HG03175 (cell line): ENCODE measurements at regions not wholly inside any gene's neighbourhood (a gene's known extent, or its start where the extent isn't known, plus 50 kb on each side); places are given as distances from the start of the nearest gene placed in this dataset.

Source experiments
- ATAC-seq: cut with Tn5 transposase; IDR thresholded peaks from one replicate; pipeline ENCODE4 v1.9.1; 2021; ENCODE audit warnings: mild to moderate bottlenecking, moderate library complexity; ENCODE audit not compliant: unreplicated experiment

DNA sequence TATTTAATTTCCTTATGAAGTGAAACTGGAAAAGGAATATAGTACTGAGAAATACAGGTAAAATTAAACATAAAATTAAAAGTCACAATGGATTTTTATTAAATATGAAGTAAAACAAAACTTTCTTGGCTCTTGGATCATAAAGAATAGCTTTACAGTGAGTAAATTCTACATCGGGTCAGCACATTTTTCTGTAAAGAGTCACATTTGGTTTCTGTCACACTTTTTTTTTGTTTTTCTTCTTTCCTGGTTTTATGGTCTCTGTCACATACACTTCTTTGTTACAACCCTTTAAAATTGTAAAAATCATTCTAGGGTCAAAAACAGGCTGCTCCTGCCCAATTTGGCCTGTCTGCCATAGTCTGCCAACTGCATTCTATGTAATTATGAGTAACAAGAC is 254.4 kb upstream of the POU3F2 start:
- no peak for ATAC-seq

DNA sequence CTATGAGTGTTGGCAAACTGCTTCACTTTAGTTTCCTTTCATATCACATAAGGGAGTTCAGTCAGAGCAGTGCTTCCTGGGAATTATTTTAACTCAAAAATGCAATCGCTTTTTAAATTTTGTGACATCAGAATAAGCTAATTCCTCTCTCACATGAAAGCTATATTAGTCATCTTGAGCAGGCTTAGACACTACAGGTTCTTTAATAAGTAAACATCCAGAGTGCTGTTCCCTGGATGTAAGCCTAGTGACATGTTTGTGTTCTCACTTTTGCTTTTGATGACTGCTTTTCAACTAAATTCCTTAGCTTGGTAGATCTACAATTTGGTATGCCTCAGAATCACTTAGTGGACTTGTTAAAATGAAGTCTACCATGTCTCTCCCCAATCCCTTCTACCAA is 252.7 kb upstream of the POU3F2 start:
- ATAC-seq: no peak

DNA sequence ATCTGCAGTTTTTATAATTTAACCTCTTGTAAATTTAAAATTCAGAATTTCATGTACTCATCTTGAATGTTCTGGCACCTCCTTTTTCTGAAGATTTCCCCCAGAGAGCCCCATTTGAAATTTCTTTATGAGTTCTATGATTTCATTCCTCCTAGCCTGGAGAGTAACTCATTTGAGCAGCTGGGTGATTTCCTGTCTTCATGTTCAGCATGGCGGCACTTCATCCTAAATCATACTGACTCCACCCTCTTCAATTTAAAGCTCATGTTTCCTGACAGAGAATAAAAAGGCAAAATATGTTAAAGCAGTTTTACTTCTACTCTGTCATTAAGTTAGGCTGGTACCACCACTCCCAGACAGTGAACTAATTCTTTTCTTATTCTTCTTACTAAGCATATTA is 250.9 kb upstream of the POU3F2 start:
- no peak for ATAC-seq

DNA sequence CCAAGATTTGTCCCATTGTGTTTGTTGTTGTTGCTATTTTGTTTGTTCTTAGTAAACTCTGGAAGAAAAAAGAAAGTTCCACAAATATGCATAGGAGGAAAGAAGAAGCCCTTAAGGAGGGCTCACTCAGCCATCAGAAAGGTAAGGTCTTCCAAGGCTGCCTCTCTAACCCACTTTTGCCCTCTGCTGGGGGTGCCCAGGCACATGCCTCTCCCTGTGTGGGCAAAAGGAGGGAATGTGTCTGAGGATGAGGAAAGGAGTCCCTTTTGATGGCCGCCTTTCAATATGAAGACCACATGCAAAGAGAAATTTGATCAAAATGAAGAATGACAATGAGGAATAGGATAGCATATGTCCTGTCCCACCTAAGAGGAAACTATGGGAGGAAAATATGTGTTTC is 248.2 kb upstream of the POU3F2 start:
- ATAC-seq: no peak

DNA sequence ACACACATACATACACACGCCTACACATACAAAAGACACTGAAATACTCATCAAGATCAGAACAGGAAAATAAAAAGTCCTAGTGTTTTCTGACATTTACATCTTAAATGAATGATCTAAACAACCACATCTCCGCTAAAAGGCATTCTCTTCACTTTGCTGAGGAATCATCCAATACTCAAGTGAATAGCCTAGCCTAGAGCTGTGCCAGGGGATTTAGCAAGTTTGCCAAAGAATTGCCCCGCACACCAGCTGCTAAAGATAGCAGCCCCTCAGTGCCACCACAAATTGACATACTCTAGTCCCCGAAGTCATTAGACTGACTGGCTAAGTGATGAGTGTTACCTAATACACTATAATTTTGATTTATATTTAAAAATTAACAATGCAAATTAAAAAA is 246.8 kb upstream of the POU3F2 start:
- no peak for ATAC-seq

DNA sequence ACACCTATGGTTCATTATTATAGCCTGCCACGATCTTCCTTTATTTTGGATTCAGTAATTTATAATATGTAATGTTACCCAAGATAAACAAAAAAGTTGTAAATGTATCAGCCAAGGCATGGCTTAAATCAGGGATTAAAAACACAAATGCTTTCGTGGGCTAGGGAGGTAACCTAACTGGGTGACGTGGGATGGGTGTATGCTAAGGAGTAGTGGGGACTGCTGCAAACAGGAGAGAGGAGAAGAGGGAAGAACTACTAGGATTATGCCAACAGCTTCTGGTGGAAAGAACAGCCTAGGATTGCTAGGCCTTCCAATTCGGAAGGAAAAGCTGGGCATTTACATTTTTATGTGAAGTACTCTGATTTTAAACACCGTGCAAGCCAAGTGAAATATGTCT is 244.8 kb upstream of the POU3F2 start:
- ATAC-seq: no peak

DNA sequence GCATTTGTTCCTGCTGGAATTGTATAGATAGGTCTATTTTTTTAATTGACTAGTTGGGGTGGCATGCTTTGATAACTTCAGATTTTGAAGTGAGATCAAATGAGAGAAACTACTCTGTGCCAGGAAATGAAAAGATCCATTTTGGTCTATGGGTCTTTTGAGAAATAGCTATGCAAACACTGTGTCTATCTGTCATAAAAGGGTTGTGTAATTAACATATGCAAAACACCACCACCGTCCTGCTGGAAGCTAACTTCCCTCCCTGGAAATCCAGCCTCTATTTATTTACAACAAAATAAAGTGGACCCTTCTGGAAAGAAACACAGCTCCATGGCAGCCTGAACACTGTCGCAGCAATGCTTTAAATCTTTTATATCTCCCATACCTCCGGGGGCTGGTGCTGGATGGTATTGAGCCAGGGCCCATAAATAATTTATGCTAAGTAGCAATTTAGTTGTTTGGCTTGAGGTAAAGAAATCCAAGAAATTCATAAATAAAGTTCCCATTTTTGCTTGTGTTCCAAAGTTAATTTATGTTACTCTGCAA is 244.2 kb upstream of the POU3F2 start:
- ATAC-seq: no peak

DNA sequence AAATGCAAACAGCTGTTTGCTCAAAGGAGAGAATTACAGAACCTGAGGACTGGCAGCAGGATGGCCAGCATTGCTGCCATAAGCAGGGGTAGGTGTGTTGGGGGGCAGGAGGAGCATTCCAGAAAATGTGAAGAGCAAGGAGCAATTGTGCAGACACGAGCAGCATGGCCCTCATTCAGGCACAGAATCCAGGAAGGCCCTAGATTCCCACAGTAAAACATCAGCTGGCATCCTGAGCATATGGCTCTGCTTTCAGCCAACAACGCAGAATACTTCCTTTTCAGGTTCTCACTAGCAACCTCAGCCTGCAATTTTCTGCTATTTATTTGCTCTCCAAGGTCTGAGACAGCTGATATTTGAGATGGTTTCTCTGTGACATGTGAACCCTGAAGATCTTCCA is 243.4 kb upstream of the POU3F2 start:
- no peak for ATAC-seq

DNA sequence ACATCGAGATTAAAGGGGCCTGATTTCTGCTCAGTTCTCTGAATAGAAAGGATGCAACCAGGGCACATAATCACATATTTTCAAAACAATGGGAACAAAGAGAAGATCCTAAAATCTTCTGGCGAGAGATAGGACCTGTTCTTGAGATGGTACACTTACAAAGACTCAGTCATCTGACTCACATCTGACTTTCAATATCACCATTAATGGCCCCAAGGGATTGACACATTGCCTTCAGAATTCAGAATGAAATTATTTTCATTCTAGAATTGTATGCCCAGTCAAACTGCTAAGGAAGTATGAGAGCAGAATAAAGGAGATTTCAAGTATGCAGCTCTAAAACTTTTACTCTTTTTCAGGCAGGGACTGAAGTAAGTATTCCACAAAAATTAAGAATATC is 240.7 kb upstream of the POU3F2 start:
- no peak for ATAC-seq

DNA sequence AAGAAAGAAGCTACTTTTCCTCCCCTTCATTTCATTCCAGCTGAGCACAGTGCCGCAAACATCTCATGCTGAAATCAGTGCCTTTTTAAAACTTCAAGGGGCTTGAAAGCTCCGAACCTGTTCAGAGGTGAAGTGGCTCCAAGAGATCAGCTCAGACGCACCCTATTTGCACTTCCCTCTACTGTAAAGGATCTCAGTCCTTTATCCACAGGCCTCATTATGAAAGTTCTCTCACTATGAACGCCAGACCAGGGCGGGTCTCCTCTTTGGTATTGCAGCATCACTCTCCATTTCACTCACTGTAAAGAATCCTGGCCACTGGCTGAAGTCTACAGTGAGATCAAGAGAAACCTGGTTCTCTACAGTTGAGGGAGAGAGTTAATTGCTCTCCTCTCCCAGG is 232.7 kb upstream of the POU3F2 start:
- no peak for ATAC-seq

DNA sequence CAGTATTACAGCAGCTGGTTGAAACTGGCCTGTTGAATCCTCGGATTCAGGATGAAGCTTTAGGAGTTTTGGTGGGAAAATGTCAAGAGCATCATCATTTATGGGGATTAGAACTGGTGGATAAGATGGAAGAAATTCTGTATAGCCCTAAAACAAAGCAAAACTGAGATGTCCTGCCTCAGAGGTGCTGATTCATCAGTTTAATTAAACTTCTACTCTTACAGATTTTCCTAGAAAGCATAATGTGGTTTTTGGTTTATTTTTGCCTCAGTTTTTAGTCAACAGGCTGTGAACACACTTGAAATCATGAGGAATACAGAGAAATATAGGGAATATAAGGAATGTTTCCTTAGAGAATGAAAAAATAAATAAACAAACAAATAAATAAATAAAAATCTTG is 228.7 kb upstream of the POU3F2 start:
- no peak for ATAC-seq

DNA sequence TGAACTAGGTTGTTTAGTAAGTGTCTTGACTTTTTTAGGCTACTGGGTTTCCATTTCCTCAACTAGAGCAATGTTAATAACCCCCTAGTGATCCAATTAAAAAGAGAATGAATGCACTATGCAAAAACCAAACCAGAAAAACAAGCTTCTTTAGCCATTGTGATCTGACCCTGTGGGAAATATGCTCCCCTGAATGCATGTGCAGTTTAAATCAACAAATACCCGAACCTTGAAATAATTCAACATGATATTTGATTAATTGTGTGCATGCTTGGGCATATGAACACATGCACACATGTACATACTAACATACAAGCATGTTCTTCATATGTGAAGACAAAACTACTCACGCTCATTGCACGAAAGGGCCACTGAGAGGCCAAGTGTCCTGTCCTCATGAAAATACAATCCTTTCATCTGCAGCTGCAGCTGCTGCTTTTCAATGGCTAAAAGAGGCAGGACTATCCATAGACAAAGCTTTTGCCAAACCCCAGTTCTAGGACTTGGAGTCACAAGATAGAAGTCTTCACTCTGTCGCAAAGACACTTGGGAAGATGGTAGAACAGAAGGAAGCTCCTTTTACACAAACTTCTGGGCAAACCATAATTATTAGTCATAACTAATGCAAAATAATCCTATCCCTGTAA is 207.1 kb upstream of the POU3F2 start:
- no peak for ATAC-seq

DNA sequence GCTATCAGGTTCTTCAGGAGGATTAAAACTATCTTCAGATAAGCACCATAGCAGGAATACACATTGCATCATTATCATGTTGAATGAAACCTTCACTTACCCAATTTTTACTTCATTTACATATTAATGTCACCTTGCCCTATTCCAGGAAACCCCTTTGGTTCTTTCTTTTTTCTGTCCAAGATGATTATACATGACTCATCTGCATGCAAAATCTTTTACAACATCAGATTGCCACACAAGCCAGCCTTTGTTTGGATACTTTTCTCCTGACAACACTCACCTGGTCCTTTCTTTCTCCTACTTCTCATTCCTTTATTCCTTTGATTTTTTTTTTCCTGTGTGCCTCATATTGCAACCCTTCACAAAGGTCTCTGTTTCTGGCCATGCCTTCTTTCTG is 200.5 kb upstream of the POU3F2 start:
- no peak for ATAC-seq

DNA sequence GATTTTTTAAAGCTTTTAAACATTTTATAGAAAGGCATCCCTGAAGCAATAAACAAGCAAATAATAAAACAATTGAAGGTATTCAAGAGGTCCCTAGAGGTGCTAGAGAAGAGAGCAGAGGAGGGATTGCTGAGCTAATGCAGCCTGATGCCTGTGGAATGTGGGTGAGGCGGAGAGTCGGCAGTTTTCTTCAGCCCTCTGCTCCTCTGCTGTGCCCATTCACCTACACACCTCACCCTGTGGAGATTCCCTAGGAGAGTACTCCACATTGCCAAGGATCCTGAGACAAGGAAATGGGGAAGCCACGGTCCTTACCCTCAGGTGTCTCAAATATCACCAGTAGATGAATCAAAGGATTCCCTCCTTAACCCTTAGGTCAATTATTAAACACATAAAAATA is 199.8 kb upstream of the POU3F2 start:
- ATAC-seq: no peak

DNA sequence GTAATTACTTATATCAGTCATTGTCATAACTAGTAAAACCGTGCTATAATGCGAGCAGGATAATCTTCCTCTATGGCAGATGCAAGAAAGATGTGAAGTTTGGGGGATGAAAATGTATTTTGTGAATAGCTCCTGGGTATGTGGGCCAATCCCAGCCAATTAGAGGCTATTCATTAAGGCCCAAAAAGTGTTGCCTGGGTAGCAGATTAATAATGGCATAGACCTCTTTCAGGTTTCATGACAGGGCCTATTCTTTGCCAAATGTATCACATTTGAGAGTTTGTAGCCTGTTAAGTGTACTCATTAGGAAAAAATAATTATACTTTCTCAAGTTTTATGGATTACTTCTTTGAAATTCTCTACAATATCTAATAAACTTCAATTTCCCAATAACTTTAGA is 199.2 kb upstream of the POU3F2 start:
- ATAC-seq: no peak

DNA sequence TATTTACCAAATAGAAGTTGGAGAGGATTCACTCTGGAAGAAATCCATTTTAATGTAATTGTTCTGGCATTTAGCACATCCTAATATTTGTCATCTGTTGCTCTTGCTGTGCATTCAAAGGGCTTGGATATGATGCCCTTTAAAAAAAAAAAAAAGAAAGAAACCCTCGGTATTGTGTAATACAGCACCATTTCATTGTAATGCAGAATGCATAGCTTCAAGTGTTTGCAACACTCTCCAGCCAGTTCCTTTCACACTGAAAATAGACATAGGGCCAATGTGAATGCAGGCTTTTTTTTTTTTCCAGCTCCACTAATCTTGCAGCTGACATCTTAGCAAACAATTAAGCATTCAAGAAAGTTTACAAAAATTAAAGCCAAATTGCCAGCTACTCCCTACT is 197.4 kb upstream of the POU3F2 start:
- ATAC-seq: no peak

DNA sequence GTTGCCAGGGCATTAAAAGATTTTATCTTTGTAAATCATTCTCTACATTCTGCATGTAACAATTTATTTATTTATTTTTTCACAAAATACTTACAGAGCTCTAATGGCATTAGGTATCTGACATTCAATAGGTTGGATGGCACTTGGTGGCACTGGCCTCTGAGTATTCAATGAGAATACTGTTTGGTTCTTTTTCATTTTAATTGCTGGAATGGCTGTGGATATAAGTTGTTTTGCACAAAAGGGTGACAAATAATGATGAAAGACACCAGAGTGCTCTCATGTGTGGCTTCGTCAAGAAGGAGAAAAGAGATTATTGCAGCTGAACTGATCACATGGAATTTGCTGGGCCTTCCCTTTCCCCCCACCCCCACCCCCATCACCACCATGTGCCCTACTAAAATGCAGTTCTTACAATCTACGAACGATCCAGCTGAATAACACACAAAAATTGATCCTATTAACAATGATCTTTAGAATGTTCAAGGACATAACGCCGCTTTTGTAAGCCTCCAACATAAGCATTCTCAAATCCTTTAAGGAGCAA is 195.2 kb upstream of the POU3F2 start:
- ATAC-seq: no peak

DNA sequence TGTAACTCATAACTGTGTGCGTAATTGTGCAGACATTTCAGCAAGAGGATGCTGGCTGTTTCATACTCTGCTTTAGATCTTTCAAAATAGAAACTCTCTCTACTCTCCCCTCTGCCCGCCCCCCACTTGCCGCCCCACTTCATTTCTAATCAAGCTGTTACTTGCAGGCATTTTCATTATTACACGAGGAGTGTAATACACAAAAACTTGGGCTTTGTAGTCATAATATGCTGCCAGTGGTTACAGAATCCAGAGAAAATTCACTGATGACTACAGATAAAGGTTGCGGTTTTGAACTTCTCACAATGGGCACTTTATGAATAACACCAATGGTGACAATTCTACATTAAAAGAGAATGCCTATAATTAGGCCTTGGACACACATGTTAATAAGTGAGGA is 194.0 kb upstream of the POU3F2 start:
- ATAC-seq: no peak

DNA sequence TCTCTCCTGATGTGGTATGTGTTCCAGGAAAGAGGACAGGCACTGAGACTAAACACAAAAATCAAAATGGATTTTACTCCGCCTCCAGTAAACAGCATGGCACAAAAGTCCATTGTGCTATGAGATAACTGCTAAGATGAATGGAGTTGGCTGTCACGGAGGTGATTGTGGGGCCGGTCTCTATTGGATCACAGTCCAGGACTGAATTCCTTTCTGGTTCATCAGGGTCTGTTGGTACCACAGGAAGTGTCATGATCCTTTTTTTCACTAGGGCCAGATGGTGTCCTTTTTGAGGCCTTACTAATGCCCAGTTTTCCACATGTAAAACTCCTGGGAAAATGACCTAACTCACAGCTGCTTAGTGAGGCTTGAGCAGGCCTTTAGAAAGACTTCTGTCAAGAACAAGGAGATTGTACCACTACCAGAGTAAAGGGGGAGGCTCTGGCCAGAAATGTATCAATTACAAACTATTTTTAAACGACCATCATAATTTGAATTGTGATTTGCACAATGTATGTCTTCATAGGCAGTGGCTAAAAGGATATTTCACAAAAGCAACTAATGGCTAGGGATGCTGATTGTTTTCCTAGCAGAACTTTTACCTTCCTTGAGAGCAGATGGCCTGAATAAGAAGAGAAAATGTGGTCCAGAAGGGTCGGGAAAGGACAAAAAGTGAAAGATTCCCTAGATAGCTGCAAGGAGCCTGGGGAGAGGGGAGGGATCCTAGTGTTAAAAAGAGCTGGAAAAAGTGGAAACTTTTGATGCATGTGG is 192.2 kb upstream of the POU3F2 start:
- no peak for ATAC-seq

DNA sequence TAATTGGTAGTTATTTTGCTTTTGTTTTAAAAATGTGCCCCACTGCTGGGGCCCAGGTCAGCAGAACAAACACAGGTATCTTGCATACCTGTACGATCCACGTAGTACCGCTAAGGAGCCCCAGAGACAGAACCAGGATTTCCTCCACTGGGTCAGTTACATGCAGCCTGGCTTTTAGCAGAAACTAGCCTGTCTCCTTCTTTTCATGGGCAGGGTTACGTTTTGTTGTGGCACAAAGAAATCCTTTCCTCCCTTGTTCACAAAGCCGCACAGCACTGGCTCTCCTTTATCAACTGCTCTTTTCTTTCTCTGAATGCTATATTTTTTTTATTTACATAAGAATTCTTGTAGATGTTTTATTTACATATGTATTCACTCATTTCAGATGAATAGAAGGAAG is 190.3 kb upstream of the POU3F2 start:
- ATAC-seq: no peak

DNA sequence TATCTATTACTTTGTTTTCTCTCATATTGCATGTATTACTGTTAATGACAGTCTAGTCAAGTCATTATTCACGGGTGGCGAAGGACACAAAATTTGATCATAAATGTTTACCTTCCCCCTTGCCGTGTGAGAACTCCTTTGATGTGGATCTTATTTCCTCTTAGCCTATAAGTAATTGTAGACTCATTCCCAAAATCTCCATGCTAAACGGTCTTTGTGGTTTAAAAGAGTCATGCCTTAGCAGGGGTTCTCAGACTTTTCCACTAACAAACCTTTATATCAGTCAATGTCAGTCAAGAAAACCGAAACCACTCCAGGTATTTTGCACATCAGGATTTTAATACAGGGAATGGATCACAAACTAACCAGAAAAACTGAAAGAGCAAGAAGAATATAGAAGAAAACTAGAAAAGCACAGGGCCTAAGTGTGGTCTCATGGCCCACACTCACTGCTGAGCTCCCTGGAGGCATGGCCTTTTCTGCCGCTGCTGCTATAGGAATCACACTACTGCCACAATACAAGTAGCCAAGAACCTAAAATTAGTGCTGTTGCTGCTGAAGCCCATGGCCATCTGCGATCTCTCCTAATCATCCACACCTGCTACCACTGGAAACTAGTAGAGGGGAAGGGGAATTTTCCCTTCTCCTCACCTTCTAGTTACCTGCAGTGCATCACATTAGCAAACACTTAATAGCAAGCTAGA is 186.0 kb upstream of the POU3F2 start:
- no peak for ATAC-seq

DNA sequence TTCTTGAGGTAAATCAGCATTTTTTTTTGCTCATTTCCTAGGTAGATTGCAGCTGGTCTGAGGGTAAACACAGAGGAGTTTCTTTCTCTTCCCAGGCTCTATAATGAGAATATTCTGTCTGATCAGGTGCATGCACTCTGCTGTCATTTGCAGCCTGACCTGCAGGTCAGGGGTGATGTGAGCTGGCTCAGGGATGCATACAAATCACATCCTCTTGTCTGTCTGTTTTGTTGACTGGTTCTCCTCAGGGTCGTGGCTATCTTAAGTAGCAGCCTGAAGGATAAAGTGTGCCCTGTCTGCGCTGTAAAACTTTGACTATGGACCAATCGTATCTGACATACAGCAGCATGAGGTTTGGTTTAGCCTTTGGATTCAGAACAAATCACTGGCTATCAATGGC is 183.4 kb upstream of the POU3F2 start:
- ATAC-seq: no peak
